ENCODE measurements at regions not wholly inside any gene's neighbourhood (a gene's known extent, or its start where the extent isn't known, plus 50 kb on each side); places are given as distances from the start of the nearest gene placed in this dataset.
A peak's percentile ranks its signal among the peaks of the same experiment; 100 is the strongest.

GRCh38 chr13:103395139-103395538 lies 328.9 kb upstream of the SLC10A2 start:
- no peak overlapping the region for H3K4me3 ChIP-seq (ENCODE audit: control insufficient read depth, low read depth, low read length)
- TF ChIP-seq, protein P1, sequence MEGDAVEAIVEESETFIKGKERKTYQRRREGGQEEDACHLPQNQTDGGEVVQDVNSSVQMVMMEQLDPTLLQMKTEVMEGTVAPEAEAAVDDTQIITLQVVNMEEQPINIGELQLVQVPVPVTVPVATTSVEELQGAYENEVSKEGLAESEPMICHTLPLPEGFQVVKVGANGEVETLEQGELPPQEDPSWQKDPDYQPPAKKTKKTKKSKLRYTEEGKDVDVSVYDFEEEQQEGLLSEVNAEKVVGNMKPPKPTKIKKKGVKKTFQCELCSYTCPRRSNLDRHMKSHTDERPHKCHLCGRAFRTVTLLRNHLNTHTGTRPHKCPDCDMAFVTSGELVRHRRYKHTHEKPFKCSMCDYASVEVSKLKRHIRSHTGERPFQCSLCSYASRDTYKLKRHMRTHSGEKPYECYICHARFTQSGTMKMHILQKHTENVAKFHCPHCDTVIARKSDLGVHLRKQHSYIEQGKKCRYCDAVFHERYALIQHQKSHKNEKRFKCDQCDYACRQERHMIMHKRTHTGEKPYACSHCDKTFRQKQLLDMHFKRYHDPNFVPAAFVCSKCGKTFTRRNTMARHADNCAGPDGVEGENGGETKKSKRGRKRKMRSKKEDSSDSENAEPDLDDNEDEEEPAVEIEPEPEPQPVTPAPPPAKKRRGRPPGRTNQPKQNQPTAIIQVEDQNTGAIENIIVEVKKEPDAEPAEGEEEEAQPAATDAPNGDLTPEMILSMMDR (conservative IDR thresholded peaks at IDR 0.05; ENCODE audit: control insufficient read depth, insufficient read depth, low read depth, low read length), result no peak
- DNase-seq (ENCODE audit: low read depth), result no peak

GRCh38 chr13:103394618-103395017 lies 328.4 kb upstream of the SLC10A2 start:
- H3K4me3 ChIP-seq (ENCODE audit: control insufficient read depth, low read depth, low read length), result no peak overlapping the region
- TF ChIP-seq, protein P1 (conservative IDR thresholded peaks at IDR 0.05; ENCODE audit: control insufficient read depth, insufficient read depth, low read depth, low read length), result no peak
- DNase-seq (ENCODE audit: low read depth), result no peak

DNA sequence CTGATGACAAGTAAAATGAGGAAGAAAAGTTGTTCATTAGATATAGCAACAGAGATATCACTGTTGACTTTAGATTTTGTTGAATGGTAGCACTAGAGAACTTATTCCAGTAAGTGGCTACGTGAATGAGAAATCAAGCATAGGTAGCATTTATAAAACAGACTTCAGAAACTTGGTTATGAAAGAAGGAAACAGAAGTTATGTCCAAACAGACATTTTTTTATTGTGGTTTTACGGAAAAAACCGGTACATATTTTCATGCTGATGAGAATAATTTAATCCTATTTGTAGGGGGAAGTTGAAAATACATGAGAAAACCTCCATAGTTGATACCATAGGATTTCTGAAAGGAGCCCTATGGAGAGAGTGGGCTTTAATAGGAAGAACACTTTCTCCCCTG lies 325.7 kb upstream of the SLC10A2 start:
- TF ChIP-seq, protein P1 (conservative IDR thresholded peaks at IDR 0.05; ENCODE audit: control insufficient read depth, insufficient read depth, low read depth, low read length), result no peak
- no peak for DNase-seq (ENCODE audit: low read depth)

DNA sequence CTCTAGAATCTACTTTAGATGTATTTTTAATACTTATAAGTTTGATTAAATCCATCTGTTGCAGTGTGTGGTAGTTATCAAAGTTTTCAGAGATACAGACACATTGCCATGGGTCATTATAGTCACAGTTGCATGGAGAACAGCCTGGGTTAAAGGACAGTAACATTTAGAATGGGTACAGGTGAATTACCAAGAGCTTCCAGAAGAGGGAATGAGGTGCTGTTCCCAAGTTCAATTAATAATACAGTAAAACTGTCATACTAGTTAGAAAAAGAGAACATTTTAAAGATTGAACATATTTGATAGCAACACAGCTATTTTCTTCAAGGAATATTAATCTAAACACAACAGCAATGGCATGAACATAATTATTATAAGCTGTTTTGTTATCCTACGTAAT lies 322.6 kb upstream of the SLC10A2 start:
- DNase-seq (ENCODE audit: low read depth), result no peak
- H3K4me3 ChIP-seq (ENCODE audit: control insufficient read depth, low read depth, low read length), result no peak overlapping the region

More for the DNA sequence above, 325.7 kb upstream of the SLC10A2 start:
- H3K4me3 ChIP-seq (ENCODE audit: control insufficient read depth, low read depth, low read length), result no peak overlapping the region

GRCh38 chr13:103386341-103386740 lies 320.1 kb upstream of the SLC10A2 start:
- no peak overlapping the region for H3K4me3 ChIP-seq (ENCODE audit: control insufficient read depth, low read depth, low read length)
- peak; percentile 17 for DNase-seq (ENCODE audit: low read depth)
- TF ChIP-seq, protein P1 (conservative IDR thresholded peaks at IDR 0.05; ENCODE audit: control insufficient read depth, insufficient read depth, low read depth, low read length), result no peak

More for the DNA sequence above, 322.6 kb upstream of the SLC10A2 start:
- TF ChIP-seq, protein P1 (conservative IDR thresholded peaks at IDR 0.05; ENCODE audit: control insufficient read depth, insufficient read depth, low read depth, low read length), result no peak

DNA sequence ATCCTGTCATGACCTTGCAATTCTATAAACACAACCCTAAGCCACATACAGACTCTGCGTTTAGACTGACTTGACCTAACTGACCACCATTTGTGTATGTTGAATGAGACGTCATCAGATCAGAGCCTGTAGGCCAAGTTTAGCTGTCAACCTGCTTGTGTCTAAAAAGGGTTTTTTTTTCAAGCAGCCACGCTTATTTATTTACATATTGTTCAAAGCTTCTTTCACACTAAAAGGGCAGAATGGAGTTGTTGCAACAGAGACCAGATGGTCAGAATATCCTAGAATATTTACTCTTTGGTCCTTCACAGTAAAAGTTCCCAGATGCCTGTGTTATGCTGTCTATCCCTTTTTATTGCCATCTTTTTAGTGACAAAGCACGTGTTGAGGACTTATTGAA lies 307.7 kb upstream of the SLC10A2 start:
- no peak overlapping the region for H3K4me3 ChIP-seq (ENCODE audit: control insufficient read depth, low read depth, low read length)
- TF ChIP-seq, protein P1 (conservative IDR thresholded peaks at IDR 0.05; ENCODE audit: control insufficient read depth, insufficient read depth, low read depth, low read length), result no peak

DNA sequence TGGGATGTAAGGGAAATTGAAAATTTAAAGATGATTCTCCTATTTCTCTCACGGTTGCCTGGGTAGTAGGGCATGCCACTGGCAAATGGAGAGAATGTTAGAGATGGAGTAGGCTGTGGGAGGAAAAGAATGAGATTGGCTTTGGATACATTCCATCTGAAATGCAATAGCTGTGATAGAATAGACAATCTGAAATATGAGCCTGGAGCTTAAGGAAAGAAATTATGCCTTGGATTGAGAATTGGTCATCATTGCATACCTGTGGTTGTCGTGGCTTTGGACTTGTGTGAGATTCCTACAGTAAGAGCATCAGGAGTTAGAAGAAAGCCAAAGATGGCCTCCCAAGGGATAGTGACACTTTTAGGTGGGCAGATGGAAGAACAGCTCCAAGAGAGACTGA lies 305.1 kb upstream of the SLC10A2 start:
- no peak for DNase-seq (ENCODE audit: low read depth)
- H3K4me3 ChIP-seq (ENCODE audit: control insufficient read depth, low read depth, low read length), result no peak overlapping the region
- TF ChIP-seq, protein P1 (conservative IDR thresholded peaks at IDR 0.05; ENCODE audit: control insufficient read depth, insufficient read depth, low read depth, low read length), result no peak

More for the DNA sequence above, 307.7 kb upstream of the SLC10A2 start:
- no peak for DNase-seq (ENCODE audit: low read depth)
